ENCODE measurements at regions not wholly inside any gene's neighbourhood (a gene's known extent, or its start where the extent isn't known, plus 50 kb on each side); places are given as distances from the start of the nearest gene placed in this dataset.
"Not testable (repeated sequence)": the region's sequence is repeated elsewhere in the genome, so short reads cannot be mapped to it uniquely, and the experiment has no call there.

DNA sequence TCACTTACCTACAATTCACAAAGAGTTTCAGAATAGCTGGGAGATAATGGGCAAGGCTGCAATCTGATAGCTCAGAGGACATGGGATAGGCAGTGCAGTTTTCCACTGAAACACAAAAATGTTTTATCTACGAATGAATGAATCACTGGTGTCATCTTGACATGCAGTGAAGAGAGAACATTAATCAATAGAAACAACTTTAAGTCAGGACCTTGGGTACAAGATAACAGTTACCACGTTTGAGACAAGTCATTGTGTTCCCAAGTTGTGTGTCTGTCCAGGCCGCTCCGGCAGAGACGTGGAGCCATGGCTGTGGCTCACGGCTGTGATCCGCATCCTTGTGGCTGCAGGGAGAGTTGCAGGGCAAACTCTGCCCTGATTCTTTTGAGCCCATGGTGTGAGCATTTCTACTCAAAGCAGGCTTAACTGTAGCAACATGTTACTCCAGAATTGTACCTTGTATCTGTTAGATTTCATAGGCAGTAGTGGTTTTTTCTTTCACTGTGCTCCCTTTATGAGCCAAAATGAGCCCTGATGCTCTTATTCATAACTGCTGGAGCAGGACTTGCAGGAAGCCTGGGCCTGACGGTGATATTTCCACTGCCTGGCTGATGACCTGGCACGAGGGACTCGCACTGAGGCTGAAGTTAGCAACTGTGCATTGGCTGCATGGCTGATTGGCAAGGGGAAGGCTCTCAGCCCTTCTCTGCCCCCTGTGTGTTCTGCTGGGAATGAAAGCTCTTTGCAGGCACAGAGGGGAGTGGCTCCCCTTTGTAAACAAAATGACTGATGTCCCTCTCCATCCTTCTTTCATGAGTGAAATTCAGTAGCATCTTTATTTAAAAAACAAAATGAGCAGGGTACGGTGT lies 465.2 kb downstream of the AJAP1 start:
- ATAC-seq (no peak), DNase-seq (no peak)
- no peaks in the 10 kb centered on the region for H3K9me3 ChIP-seq
- no peaks in the 10 kb centered on the region for H3K36me3 ChIP-seq (ENCODE audit: low read depth)
- intact Hi-C loops (cut with DNase I, micrococcal nuclease), result no loop called here
- TF ChIP-seq, protein P1, sequence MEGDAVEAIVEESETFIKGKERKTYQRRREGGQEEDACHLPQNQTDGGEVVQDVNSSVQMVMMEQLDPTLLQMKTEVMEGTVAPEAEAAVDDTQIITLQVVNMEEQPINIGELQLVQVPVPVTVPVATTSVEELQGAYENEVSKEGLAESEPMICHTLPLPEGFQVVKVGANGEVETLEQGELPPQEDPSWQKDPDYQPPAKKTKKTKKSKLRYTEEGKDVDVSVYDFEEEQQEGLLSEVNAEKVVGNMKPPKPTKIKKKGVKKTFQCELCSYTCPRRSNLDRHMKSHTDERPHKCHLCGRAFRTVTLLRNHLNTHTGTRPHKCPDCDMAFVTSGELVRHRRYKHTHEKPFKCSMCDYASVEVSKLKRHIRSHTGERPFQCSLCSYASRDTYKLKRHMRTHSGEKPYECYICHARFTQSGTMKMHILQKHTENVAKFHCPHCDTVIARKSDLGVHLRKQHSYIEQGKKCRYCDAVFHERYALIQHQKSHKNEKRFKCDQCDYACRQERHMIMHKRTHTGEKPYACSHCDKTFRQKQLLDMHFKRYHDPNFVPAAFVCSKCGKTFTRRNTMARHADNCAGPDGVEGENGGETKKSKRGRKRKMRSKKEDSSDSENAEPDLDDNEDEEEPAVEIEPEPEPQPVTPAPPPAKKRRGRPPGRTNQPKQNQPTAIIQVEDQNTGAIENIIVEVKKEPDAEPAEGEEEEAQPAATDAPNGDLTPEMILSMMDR (IDR thresholded peaks at IDR 0.05), result no peak
- H3K4me3 ChIP-seq, result no peak overlapping the region
- H3K4me1 ChIP-seq (ENCODE audit: low read depth), result no peaks in the 10 kb centered on the region

- ATAC-seq; H3K4me1 ChIP-seq (ENCODE audit: low read depth); DNase-seq; H3K4me3 ChIP-seq; intact Hi-C loops (cut with DNase I, micrococcal nuclease); H3K36me3 ChIP-seq (ENCODE audit: low read depth); H3K9me3 ChIP-seq: not testable (repeated sequence)
Observed at GRCh38 chr1:5118771-5119170, 464.4 kb downstream of the AJAP1 start.

DNA sequence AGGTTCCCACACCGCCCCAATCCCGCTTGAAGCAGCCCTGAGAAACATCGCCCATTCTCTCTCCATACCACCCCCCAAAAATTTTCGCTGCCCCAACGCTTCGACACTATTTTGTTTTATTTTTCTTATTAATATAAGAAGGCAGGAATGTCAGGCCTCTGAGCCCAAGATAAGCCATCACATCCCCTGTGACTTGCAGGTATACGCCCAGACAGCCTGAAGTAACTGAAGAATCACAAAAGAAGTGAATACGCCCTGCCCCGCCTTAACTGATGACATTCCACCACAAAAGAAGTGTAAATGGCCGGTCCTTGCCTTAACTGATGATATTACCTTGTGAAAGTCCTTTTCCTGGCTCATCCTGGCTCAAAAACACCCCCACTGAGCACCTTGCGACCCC lies 463.9 kb downstream of the AJAP1 start:
- DNase-seq; H3K36me3 ChIP-seq (ENCODE audit: low read depth); H3K9me3 ChIP-seq; H3K4me3 ChIP-seq; H3K4me1 ChIP-seq (ENCODE audit: low read depth); intact Hi-C loops (cut with DNase I, micrococcal nuclease); ATAC-seq: not testable (repeated sequence)

- TF ChIP-seq, protein P1 (IDR thresholded peaks at IDR 0.05), result no peak
- Histone ChIP-seq H3K36me3 (ENCODE audit: low read depth) (no peaks in the 10 kb centered on the region), H3K4me1 (ENCODE audit: low read depth) (no peaks in the 10 kb centered on the region), H3K4me3 (no peak overlapping the region), H3K9me3 (no peaks in the 10 kb centered on the region)
- intact Hi-C loops (cut with DNase I, micrococcal nuclease), result no loop called here
- DNase-seq, result no peak
- no peak for ATAC-seq
Observed at GRCh38 chr1:5111581-5111980, 457.2 kb downstream of the AJAP1 start.

DNA sequence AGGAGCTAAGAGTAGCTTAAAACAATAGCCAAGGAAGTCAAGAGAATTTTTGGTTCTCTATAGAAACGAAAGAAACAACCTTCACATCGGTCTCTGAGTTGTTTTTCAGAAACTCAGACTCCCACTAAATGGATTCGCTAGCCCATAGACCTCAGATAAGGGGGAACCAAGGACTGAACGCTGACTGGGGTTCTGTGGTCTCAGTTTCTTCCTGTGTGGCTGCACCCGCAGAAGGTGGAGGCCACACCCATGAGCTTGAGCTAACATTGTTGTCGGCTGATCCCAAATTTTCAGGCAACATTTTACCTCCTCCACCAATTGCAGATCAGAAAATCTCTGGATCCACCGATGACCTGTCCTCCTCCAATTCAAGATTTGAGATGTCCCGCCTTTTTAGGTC lies 456.1 kb downstream of the AJAP1 start:
- no peak for DNase-seq
- TF ChIP-seq, protein P1 (IDR thresholded peaks at IDR 0.05), result no peak
- Histone ChIP-seq H3K4me3 (no peak overlapping the region), H3K4me1 (ENCODE audit: low read depth) (no peaks in the 10 kb centered on the region), H3K36me3 (ENCODE audit: low read depth) (no peaks in the 10 kb centered on the region), H3K9me3 (no peaks in the 10 kb centered on the region)
- intact Hi-C loops (cut with DNase I, micrococcal nuclease), result no loop called here
- ATAC-seq, result no peak

DNA sequence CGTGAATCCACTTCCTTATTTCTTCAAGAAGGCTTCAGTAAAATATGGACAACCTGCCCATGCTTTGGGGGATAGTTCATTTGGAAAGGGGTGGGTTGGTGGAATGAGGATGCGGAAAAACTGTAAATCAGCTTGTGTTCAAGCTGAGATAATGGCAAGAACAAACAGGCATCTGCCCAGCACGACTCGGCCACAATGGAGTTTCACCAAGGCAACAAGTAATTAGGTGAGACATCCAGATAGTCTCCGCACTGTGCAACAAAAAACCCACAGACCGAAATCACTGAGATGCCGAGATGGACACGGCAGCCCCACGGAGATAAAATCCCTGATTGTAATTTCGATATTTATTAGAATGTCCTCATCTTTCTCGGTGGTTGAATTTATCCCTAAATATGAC lies 455.2 kb downstream of the AJAP1 start:
- no peak for DNase-seq
- H3K4me3 ChIP-seq, result no peak overlapping the region
- intact Hi-C loops (cut with DNase I, micrococcal nuclease), result no loop called here
- H3K4me1 ChIP-seq (ENCODE audit: low read depth), result no peaks in the 10 kb centered on the region
- no peaks in the 10 kb centered on the region for H3K9me3 ChIP-seq
- ATAC-seq, result no peak
- TF ChIP-seq, protein P1 (IDR thresholded peaks at IDR 0.05), result no peak
- H3K36me3 ChIP-seq (ENCODE audit: low read depth), result no peaks in the 10 kb centered on the region

Measured in mucosa of descending colon (tissue), 3 donors.